Ishikawa (cell line): ENCODE measurements at regions not wholly inside any gene's neighbourhood (a gene's known extent, or its start where the extent isn't known, plus 50 kb on each side); places are given as distances from the start of the nearest gene placed in this dataset.

Source experiments
- CEBPB ChIP-seq: IDR thresholded peaks from 2 replicates; pipeline ENCODE4 v1.6.1; 2012
- CREB1 ChIP-seq: IDR thresholded peaks from 2 replicates; pipeline ENCODE4 v1.6.1; 2012; ENCODE audit warnings: low read depth
- EGR1 ChIP-seq: IDR thresholded peaks from 2 replicates; pipeline ENCODE4 v1.6.1; 2012
- EP300 ChIP-seq: IDR thresholded peaks from 2 replicates; pipeline ENCODE4 v1.6.1; 2012; ENCODE audit warnings: borderline replicate concordance
- FOXM1 ChIP-seq: IDR thresholded peaks from 2 replicates; pipeline ENCODE4 v1.6.1; 2012; ENCODE audit warnings: low read depth, borderline replicate concordance
- MAX ChIP-seq: IDR thresholded peaks from 2 replicates; pipeline ENCODE4 v1.6.1; 2012
- NFIC ChIP-seq: IDR thresholded peaks from 2 replicates; pipeline ENCODE4 v1.6.1; 2012
- RAD21 ChIP-seq: IDR thresholded peaks from 2 replicates; pipeline ENCODE4 v1.6.1; 2012; ENCODE audit warnings: low read depth
- REST ChIP-seq: IDR thresholded peaks from 2 replicates; pipeline ENCODE4 v1.6.1; 2012; ENCODE audit warnings: low read depth, mild to moderate bottlenecking
- TAF1 ChIP-seq: IDR thresholded peaks from 2 replicates; pipeline ENCODE4 v1.6.1; 2012; ENCODE audit warnings: low read depth, mild to moderate bottlenecking
- TCF12 ChIP-seq: IDR thresholded peaks from 2 replicates; pipeline ENCODE4 v1.6.1; 2012; ENCODE audit warnings: low read depth
- TEAD4 ChIP-seq: IDR thresholded peaks from 2 replicates; pipeline ENCODE4 v1.6.1; 2012
- YY1 ChIP-seq: IDR thresholded peaks from 2 replicates; pipeline ENCODE4 v1.6.1; 2012; ENCODE audit warnings: low read depth
- ZBTB7A ChIP-seq: IDR thresholded peaks from 2 replicates; pipeline ENCODE4 v1.6.1; 2012; ENCODE audit warnings: low read depth

GRCh38 chr13:48828962-48829411, 146.7 kb upstream of the FNDC3A start:
- no peak for TF ChIP-seq CEBPB
- no peak for TF ChIP-seq EP300
- no peak for TF ChIP-seq REST
- no peak for TF ChIP-seq FOXM1
- no peak for TF ChIP-seq YY1
- TF ChIP-seq EGR1: no peak
- TF ChIP-seq RAD21: no peak
- TF ChIP-seq TAF1: no peak
- TF ChIP-seq ZBTB7A: no peak
- TF ChIP-seq CREB1: no peak
- TF ChIP-seq TEAD4: no peak
- TF ChIP-seq TCF12: no peak
- no peak for TF ChIP-seq MAX
- no peak for TF ChIP-seq NFIC
